ENCODE measurements at regions not wholly inside any gene's neighbourhood (a gene's known extent, or its start where the extent isn't known, plus 50 kb on each side); places are given as distances from the start of the nearest gene placed in this dataset.

- TF ChIP-seq POLR2A (IDR thresholded peaks at IDR 0.05) = no peak
- TF ChIP-seq CTCF (IDR thresholded peaks at IDR 0.05) = no peak
These were observed 307.6 kb downstream of the ZNF536 start for GRCh38 chr19:30679789-30680188.

All from tibial nerve (tissue), 3 donors.